Islet of Langerhans (tissue), 1 donor: ENCODE measurements at regions not wholly inside any gene's neighbourhood (a gene's known extent, or its start where the extent isn't known, plus 50 kb on each side); places are given as distances from the start of the nearest gene placed in this dataset.

Source experiments
- FAIRE-seq: peaks from one replicate; lab custom pipeline; 2011; peaks lifted over from hg19 to GRCh38; lab: Jason Lieb, UNC

DNA sequence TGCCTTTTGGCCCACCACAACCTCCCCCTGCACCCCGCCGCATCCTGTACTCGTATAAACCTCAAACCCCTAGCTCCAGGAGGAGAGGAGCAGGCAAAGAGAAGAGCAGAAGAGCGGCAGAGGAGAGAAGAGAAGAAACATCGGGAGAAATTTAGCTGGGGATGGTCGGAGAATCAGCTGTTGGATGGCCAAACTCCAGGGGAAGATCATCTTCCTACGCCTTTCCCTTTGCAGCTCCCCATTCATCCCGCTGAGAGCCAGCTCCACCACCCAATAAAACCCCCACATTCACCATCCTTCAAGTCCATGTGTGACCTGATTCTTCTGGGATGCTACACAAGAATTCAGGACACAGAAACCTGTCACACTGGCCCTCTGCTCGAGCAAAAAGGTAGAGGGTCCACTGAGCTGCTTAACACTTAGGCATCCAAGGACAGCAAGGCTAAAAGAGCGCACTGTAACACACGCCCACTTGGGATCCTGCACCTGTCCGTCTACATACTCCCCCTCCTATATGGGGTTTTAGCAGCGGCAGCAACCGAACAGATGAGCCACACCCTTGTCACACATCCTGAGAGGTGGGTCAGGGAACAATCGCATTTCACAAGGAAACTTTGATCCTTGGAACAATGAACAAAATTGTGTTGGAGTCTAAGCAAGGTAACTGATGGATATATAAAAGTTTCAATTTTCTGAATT is 51.6 kb upstream of the MIR17HG start:
- FAIRE-seq = no peak

- FAIRE-seq = no peak
Observed at GRCh38 chr13:91297503-91297902, 50.0 kb upstream of the MIR17HG start.
